Thoracic aorta (tissue), 2 donors: ENCODE measurements at regions not wholly inside any gene's neighbourhood (a gene's known extent, or its start where the extent isn't known, plus 50 kb on each side); places are given as distances from the start of the nearest gene placed in this dataset.

Source experiments
- ATAC-seq: fragments of 150-250 bp; one replicate; pipeline ENCODE4 v1.8.0; 2017; ENCODE audit warnings: low read depth; ENCODE audit not compliant: insufficient number of reproducible peaks, low FRiP score
- DNase-seq: peaks from one replicate; pipeline ENCODE4 v3.0.0-alpha.2; 2020; ENCODE audit warnings: low spot score
- H3K27ac ChIP-seq, 2 donors: fragments of 200-600 bp; sonication (generic); 1 replicate in 1 of 2; 2 replicates in 1 of 2; pipeline ENCODE4 v1.5.1; 2016; ENCODE audit warnings: mild to moderate bottlenecking in 2 of 2, moderate library complexity in 2 of 2
- H3K27me3 ChIP-seq: fragments of 200-600 bp; sonication (generic); replicated peaks from 2 replicates; pipeline ENCODE4 v1.6.0; 2016; ENCODE audit warnings: mild to moderate bottlenecking; ENCODE audit not compliant: insufficient read depth
- H3K36me3 ChIP-seq: fragments of 200-600 bp; sonication (generic); one replicate; pipeline ENCODE4 v1.5.1; 2016
- H3K4me1 ChIP-seq, 2 donors: fragments of 200-600 bp; sonication (generic); 1 replicate in 1 of 2; 2 replicates in 1 of 2; pipeline versions ENCODE4 v1.5.1 to v1.6.0; 2016; ENCODE audit warnings: low read depth in 2 of 2, mild to moderate bottlenecking in 1 of 2; ENCODE audit not compliant: control insufficient read depth in 1 of 2
- H3K4me3 ChIP-seq: fragments of 200-600 bp; sonication (generic); 2 replicates; pipeline ENCODE4 v1.5.1; 2016; ENCODE audit warnings: mild to moderate bottlenecking
- H3K9me3 ChIP-seq: fragments of 200-600 bp; sonication (generic); 2 replicates; pipeline ENCODE4 v1.5.1; 2016
- CTCF ChIP-seq: fragments of 200-600 bp; sonication (generic); IDR thresholded peaks from one replicate; pipeline ENCODE4 v1.5.1; 2019; ENCODE audit warnings: antibody characterized with exemption

GRCh38 chr21:38938343-38938742, 132.6 kb downstream of the ETS2 start:
- Histone ChIP-seq H3K27me3 (no peaks in the 10 kb centered on the region), H3K4me1 (no peaks in the 10 kb centered on the region), H3K4me3 (no peak overlapping the region), H3K27ac (no peak overlapping the region), H3K9me3 (no peaks in the 10 kb centered on the region), H3K36me3 (no peaks in the 10 kb centered on the region)
- ATAC-seq (no peak), DNase-seq (no peak)
- no peak for TF ChIP-seq CTCF

- DNase-seq: no peak
- TF ChIP-seq CTCF: no peak
Observed at GRCh38 chr21:38937844-38938243, 132.1 kb downstream of the ETS2 start.

GRCh38 chr21:38937286-38937790, 131.6 kb downstream of the ETS2 start:
- no peak overlapping the region for H3K27ac ChIP-seq
- H3K4me1 ChIP-seq: no peaks in the 10 kb centered on the region
- no peaks in the 10 kb centered on the region for H3K9me3 ChIP-seq
- H3K36me3 ChIP-seq: no peaks in the 10 kb centered on the region
- H3K27me3 ChIP-seq: no peaks in the 10 kb centered on the region
- no peak for ATAC-seq
- no peak for TF ChIP-seq CTCF
- no peak for DNase-seq
- no peak overlapping the region for H3K4me3 ChIP-seq

More at GRCh38 chr21:38937844-38938243, 132.1 kb downstream of the ETS2 start:
- H3K27me3 ChIP-seq: no peaks in the 10 kb centered on the region
- no peak for ATAC-seq
- H3K9me3 ChIP-seq: no peaks in the 10 kb centered on the region
- no peak overlapping the region for H3K4me3 ChIP-seq
- no peaks in the 10 kb centered on the region for H3K36me3 ChIP-seq
- no peak overlapping the region for H3K27ac ChIP-seq
- no peaks in the 10 kb centered on the region for H3K4me1 ChIP-seq

GRCh38 chr21:38936240-38936639, 130.5 kb downstream of the ETS2 start:
- TF ChIP-seq CTCF: no peak
- H3K4me1 ChIP-seq: no peaks in the 10 kb centered on the region
- no peaks in the 10 kb centered on the region for H3K27me3 ChIP-seq
- H3K27ac ChIP-seq: no peak overlapping the region
- no peaks in the 10 kb centered on the region for H3K36me3 ChIP-seq
- ATAC-seq (no peak), DNase-seq (no peak)
- H3K9me3 ChIP-seq: no peaks in the 10 kb centered on the region
- H3K4me3 ChIP-seq: no peak overlapping the region

GRCh38 chr21:38933731-38934130, 128.0 kb downstream of the ETS2 start:
- no peak for ATAC-seq

More at GRCh38 chr21:38933731-38934130, 128.0 kb downstream of the ETS2 start:
- Histone ChIP-seq H3K36me3 (no peaks in the 10 kb centered on the region), H3K27ac (no peak overlapping the region), H3K4me3 (no peak overlapping the region), H3K27me3 (no peaks in the 10 kb centered on the region), H3K9me3 (no peaks in the 10 kb centered on the region), H3K4me1 (peaks cover 3 to 8% of the 10 kb centered on the region in 2 donors)
- no peak for DNase-seq
- no peak for TF ChIP-seq CTCF
